ENCODE measurements at regions not wholly inside any gene's neighbourhood (a gene's known extent, or its start where the extent isn't known, plus 50 kb on each side); places are given as distances from the start of the nearest gene placed in this dataset.

DNA sequence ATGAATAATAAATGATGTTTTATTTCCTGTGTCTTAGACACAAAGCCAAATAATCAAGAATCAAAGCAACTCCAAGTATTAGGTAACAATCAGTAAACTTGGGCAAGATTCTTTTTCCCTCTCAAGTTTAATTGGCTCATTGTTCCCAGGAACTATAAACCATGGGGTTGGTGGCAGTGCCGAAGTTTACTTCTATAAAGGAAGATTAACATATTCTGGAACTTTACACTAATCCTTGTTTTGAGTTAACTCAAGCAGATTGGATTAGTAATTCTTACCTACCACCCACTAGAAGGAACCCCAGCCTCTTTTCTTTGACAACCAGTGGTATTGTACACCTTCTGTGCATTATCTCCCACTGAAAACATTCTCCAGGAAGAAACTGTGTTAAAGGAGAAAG lies 197.1 kb downstream of the EXOC5 start:
- Histone ChIP-seq H2AFZ (ENCODE audit: control insufficient read depth, low read length) (no peak overlapping the region), H4K20me1 (ENCODE audit: control insufficient read depth, extremely low read depth, insufficient read depth, low read length) (no peaks in the 10 kb centered on the region), H3K9me3 (ENCODE audit: control insufficient read depth, low read depth, low read length) (no peaks in the 10 kb centered on the region), H3K9ac (ENCODE audit: control insufficient read depth, extremely low read depth, insufficient read depth, low read length) (no peak overlapping the region), H3K4me2 (ENCODE audit: control insufficient read depth, extremely low read depth, insufficient read depth, low read depth, low read length) (no peak overlapping the region), H3K9me1 (ENCODE audit: control insufficient read depth, extremely low read depth, insufficient read depth, low read length) (no peaks in the 10 kb centered on the region), H3K27ac (ENCODE audit: control insufficient read depth, insufficient read depth, low read length) (no peak overlapping the region), H3K27me3 (ENCODE audit: control insufficient read depth, extremely low read depth, insufficient read depth, low read length) (peaks cover 3% of the 10 kb centered on the region), H3K79me2 (ENCODE audit: control insufficient read depth, insufficient read depth, low read length) (no peaks in the 10 kb centered on the region), H3K4me1 (ENCODE audit: control insufficient read depth, extremely low read depth, insufficient read depth, low read length) (no peaks in the 10 kb centered on the region), H3K4me3 (ENCODE audit: control insufficient read depth in 2 of 3, extremely low read depth in 1 of 3, insufficient read depth in 2 of 3, low read depth in 1 of 3, low read length in 3 of 3) (no peak overlapping the region), H3K36me3 (ENCODE audit: control insufficient read depth in 2 of 2, extremely low read depth in 1 of 2, insufficient read depth in 2 of 2, low read length in 2 of 2) (no peaks in the 10 kb centered on the region)
- no peak for TF ChIP-seq EZH2 (IDR thresholded peaks at IDR 0.05; ENCODE audit: low read length)
- TF ChIP-seq, protein P1, sequence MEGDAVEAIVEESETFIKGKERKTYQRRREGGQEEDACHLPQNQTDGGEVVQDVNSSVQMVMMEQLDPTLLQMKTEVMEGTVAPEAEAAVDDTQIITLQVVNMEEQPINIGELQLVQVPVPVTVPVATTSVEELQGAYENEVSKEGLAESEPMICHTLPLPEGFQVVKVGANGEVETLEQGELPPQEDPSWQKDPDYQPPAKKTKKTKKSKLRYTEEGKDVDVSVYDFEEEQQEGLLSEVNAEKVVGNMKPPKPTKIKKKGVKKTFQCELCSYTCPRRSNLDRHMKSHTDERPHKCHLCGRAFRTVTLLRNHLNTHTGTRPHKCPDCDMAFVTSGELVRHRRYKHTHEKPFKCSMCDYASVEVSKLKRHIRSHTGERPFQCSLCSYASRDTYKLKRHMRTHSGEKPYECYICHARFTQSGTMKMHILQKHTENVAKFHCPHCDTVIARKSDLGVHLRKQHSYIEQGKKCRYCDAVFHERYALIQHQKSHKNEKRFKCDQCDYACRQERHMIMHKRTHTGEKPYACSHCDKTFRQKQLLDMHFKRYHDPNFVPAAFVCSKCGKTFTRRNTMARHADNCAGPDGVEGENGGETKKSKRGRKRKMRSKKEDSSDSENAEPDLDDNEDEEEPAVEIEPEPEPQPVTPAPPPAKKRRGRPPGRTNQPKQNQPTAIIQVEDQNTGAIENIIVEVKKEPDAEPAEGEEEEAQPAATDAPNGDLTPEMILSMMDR (optimal IDR thresholded peaks at IDR 0.05 in 1 of 3, IDR thresholded peaks at IDR 0.05 in 1 of 3, conservative IDR thresholded peaks at IDR 0.05 in 1 of 3; ENCODE audit: extremely low read depth in 1 of 3, insufficient read depth in 2 of 3, low read length in 3 of 3), result no peak
- FAIRE-seq (no peak), DNase-seq (ENCODE audit: low read depth, low spot score) (no peak)
- dilution Hi-C loops (cut with MboI; ENCODE audit: extremely low pct_ligation_motif_present, low sequenced_read_pairs), result no loop called here

DNA sequence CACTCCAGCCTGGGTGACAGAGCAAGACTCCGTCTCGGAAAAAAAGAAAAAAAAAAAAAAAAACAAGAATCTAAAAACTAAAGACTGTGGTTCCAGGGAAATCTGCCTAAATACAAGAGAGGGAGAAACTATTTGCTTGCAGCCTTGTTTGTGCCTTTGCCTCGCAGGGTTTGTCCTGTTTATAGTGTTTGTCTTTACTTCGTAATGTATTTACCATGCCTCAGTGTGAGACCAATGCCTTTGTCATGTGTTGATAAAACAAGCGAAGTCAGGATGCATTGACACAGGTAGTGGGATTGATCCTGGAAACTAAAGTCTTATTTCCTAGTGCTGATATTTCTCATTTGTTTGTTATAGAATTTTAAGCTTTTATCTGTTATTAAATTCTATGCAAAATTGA lies 199.0 kb downstream of the EXOC5 start:
- H3K79me2 ChIP-seq (ENCODE audit: control insufficient read depth, insufficient read depth, low read length), result no peaks in the 10 kb centered on the region
- DNase-seq (ENCODE audit: low read depth, low spot score) (no peak), FAIRE-seq (no peak)
- no peaks in the 10 kb centered on the region for H3K36me3 ChIP-seq (ENCODE audit: control insufficient read depth in 2 of 2, extremely low read depth in 1 of 2, insufficient read depth in 2 of 2, low read length in 2 of 2)
- H3K9me1 ChIP-seq (ENCODE audit: control insufficient read depth, extremely low read depth, insufficient read depth, low read length), result no peaks in the 10 kb centered on the region
- H3K9ac ChIP-seq (ENCODE audit: control insufficient read depth, extremely low read depth, insufficient read depth, low read length), result no peak overlapping the region
- no peaks in the 10 kb centered on the region for H4K20me1 ChIP-seq (ENCODE audit: control insufficient read depth, extremely low read depth, insufficient read depth, low read length)
- H3K9me3 ChIP-seq (ENCODE audit: control insufficient read depth, low read depth, low read length), result no peaks in the 10 kb centered on the region
- dilution Hi-C loops (cut with MboI; ENCODE audit: extremely low pct_ligation_motif_present, low sequenced_read_pairs), result no loop called here
- peaks cover 3% of the 10 kb centered on the region for H3K27me3 ChIP-seq (ENCODE audit: control insufficient read depth, extremely low read depth, insufficient read depth, low read length)
- no peak overlapping the region for H3K27ac ChIP-seq (ENCODE audit: control insufficient read depth, insufficient read depth, low read length)
- H3K4me1 ChIP-seq (ENCODE audit: control insufficient read depth, extremely low read depth, insufficient read depth, low read length), result no peaks in the 10 kb centered on the region
- TF ChIP-seq, protein P1 (optimal IDR thresholded peaks at IDR 0.05 in 1 of 3, IDR thresholded peaks at IDR 0.05 in 1 of 3, conservative IDR thresholded peaks at IDR 0.05 in 1 of 3; ENCODE audit: extremely low read depth in 1 of 3, insufficient read depth in 2 of 3, low read length in 3 of 3), result no peak
- TF ChIP-seq EZH2 (IDR thresholded peaks at IDR 0.05; ENCODE audit: low read length), result no peak
- no peak overlapping the region for H3K4me3 ChIP-seq (ENCODE audit: control insufficient read depth in 2 of 3, extremely low read depth in 1 of 3, insufficient read depth in 2 of 3, low read depth in 1 of 3, low read length in 3 of 3)
- no peak overlapping the region for H2AFZ ChIP-seq (ENCODE audit: control insufficient read depth, low read length)
- no peak overlapping the region for H3K4me2 ChIP-seq (ENCODE audit: control insufficient read depth, extremely low read depth, insufficient read depth, low read depth, low read length)

Data from keratinocyte (primary cell).